ENCODE measurements at regions not wholly inside any gene's neighbourhood (a gene's known extent, or its start where the extent isn't known, plus 50 kb on each side); places are given as distances from the start of the nearest gene placed in this dataset.

GRCh38 chr11:111095327-111095726, 150.2 kb upstream of the POU2AF2 start:
- TF ChIP-seq CTCF (IDR thresholded peaks at IDR 0.05) (no peak), POLR2AphosphoS5 (IDR thresholded peaks at IDR 0.05; ENCODE audit: low read depth, low read length) (no peak), REST (IDR thresholded peaks at IDR 0.05; ENCODE audit: insufficient read depth in 1 of 2, low read depth in 2 of 2, low read length in 1 of 2) (no peak)
